GM21576 (cell line): ENCODE measurements at regions not wholly inside any gene's neighbourhood (a gene's known extent, or its start where the extent isn't known, plus 50 kb on each side); places are given as distances from the start of the nearest gene placed in this dataset.

Experiments used
- ATAC-seq: cut with Tn5 transposase; IDR thresholded peaks from one replicate; pipeline ENCODE4 v1.9.1; 2021; ENCODE audit warnings: mild to moderate bottlenecking, moderate library complexity; ENCODE audit not compliant: unreplicated experiment

DNA sequence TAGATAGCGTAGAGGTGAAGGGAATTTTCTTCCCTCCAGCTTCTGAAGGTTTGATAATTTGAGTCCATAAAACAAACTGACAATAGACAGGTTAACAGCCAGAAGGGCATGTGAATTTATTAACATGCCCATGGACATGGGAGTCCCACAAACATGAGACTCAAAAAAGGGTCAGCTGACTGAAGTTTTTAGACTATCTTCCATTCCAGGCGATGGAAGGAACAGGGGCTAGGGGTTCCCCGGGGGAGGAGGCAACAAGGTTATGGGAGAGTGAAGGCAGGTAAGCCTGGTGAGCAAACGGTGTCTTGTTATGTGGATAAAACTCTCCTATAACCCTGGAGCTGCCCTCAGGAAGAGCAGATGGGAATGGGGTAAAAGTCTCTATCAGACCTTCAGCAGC is 81.5 kb upstream of the SORBS2 start:
- no peak for ATAC-seq

DNA sequence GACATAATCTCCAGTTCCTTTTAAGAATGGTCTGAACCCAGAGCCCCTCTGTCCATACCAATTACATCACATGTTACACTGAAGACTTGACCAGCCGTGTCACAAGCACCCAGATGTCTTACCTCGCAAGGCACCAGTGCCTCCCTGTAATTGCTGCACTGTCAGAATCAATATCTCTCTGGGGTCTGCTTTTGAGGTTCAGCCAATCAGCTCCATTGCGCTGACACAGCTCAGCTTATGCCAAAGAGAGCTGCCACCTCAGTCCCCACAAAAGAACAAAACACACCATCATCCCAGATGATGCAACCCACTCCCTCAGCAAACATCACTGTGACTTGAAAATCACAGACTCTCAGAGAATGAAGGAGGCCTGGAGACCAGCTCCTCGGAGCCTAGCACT is 82.5 kb upstream of the SORBS2 start:
- ATAC-seq, result no peak

GRCh38 chr4:185895351-185895750 is 83.4 kb upstream of the SORBS2 start:
- ATAC-seq, result no peak

DNA sequence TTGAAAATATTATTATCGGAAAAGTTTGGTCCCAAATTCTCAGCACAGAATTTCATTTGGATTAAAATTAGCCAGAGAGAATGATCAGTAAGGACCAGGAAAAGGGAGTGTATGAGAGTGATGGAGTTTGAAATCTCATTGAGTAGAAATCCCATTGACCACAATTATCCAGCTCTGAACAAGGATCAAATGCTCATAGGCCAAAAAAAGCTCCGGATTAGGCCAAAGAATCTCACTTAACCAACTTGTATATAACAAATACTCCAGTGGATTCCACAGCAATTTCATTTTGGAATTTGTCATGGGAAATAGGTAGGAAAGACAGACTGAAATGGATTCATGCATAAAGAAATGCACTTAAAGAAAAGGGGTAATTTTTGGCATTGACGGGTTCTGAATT is 83.9 kb upstream of the SORBS2 start:
- no peak for ATAC-seq

DNA sequence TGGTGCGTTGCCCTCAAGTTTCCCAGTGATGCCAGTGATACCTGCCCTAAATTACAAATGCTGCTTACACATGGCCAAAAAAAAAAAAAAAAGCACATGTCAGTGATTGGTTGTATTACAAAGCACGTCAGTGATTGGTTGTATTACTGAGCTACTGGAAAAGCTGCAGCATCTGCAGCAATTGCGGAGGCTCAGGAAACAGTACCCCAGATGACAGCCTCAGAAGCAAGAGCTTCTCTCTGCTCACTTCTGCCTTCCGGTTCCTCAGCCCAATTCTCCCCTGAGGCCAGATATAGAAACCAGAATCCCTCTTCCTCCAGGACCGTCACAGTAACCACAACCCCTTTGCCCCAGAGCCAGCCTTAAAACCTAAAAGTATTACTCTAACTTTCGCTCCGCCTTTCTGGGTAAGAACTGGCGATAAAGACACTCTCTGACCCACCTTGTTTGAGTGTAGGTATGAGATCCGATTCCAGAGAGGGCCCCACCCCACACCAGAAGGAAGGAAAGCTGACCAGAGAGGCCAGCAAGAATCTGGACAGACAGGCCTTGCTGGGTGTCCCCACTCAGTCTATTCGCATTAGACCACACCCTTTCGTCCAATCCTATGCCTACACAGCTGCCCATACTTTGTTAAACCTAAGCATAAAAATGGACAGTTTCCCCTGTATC is 85.0 kb upstream of the SORBS2 start:
- peak; percentile 69 for ATAC-seq

DNA sequence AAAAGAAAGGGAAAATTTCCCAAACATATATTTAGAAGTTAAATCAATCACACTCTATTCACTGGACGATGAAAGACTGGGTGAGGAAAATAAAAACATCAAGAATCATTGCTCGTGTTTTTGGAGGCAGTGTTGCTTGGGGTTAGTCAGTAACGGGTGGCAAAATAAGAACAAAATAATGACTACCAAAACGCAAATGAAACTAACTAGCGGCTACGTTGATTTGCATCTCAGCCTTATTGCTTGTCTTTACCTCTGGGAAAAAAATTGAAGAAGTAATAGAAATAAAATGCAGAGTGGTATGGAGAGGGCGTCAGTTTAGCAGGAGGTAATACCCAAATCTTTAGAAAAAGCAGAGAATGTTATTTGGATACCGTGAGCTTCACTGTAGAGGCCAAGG is 86.4 kb upstream of the SORBS2 start:
- ATAC-seq, result no peak

GRCh38 chr4:185899833-185900232 is 87.8 kb upstream of the SORBS2 start:
- ATAC-seq, result no peak

DNA sequence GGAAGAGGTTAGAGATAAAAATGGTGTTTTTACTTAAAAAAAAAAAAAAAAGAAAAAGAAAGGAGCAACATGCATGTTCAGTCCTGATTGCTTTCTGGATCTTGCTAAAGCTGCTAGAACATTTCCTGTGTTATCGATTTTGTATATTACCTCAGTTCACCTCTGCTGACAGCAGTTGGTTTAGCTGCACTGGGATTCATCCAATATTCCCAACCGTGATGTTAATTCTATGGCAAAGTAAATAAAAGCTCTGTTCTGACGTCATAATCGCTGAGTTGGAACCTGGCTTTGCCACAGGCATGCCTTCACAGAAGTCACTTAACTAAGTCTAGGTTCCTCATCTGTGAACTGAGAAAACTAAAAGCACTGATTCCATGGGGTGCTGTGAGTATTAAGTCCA is 90.7 kb upstream of the SORBS2 start:
- ATAC-seq, result no peak

DNA sequence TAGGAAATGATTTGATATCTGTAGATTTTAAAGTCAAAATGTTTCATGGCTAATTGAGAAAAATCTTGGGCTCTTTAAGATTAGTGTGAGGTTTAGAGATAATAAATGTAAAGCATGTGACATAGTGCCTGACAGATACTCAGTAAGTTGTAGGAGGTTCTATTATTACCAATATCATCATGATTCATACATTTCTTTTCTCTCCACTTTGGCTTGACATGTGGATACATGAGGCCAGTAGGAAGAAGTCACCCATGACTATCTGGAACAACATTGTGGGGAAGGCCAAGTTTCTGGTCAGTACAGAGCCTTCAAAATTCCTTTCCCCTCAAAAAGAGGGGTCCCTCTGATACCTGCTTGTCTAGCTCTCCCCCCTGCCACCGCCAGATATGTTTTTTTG is 91.2 kb upstream of the SORBS2 start:
- no peak for ATAC-seq

GRCh38 chr4:185904381-185904780 is 92.4 kb upstream of the SORBS2 start:
- no peak for ATAC-seq

DNA sequence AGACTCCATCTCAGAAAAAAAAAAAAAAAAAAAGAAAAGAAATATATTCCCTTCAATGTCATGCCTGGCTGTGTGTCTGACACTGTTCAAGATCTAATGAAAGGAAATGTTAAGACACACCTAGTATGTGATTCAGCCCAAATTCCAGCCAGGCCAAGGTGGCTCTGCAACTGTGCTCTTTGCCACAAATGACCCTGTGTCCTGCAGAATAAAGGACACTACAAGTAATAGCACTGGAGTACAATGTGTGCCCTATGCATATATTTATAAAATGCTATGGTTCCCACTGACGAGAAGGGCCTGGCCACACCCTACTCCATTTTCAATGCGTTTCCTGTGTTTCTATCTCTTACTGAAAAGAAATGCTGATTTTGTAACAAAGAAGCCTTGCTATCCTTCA is 98.0 kb upstream of the SORBS2 start:
- no peak for ATAC-seq

- no peak for ATAC-seq
Observed at GRCh38 chr4:185911556-185912064, 99.6 kb upstream of the SORBS2 start.

DNA sequence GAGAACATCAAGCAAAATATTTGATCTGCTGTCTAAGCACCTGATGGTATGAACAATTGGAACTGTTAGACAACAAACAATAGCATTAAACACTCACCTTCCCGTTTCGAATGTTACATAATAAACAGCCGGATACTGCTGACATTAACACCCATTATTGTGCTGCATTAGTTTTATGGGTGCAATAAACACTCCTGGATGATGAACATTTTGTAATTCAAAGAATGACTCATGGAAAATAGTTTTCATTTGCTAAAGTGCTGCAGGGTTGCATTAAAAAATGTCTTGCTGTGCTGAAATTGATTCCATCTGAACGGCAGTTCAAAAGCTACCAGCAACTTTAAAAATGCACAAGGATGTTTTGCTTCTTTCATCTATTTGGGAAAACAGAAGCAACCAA is 100.8 kb upstream of the SORBS2 start:
- no peak for ATAC-seq

GRCh38 chr4:185914583-185915199 is 102.7 kb upstream of the SORBS2 start:
- ATAC-seq, result no peak

DNA sequence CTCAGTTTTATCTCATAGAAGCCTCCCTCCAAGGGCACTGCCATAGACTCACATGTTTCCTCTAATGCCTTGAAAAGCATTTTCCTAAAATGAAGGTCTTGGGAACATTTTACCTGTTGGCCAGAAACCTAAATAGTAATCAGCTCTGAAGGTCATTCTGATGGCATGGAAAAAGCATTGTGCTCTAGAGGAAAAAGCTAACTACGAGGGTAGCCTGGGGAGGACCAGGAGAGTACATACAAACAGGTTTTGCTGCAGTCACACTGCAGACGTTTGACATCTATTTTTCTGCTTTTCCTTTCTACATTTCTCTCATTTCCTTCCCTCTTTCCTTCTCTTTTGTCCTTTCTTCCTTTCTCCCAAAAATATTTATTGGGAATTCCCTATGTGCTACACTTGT is 103.3 kb upstream of the SORBS2 start:
- no peak for ATAC-seq

GRCh38 chr4:185915817-185916216 is 103.8 kb upstream of the SORBS2 start:
- no peak for ATAC-seq

- ATAC-seq, result no peak
Observed at GRCh38 chr4:185916231-185916630, 104.2 kb upstream of the SORBS2 start.

GRCh38 chr4:185916683-185917082 is 104.7 kb upstream of the SORBS2 start:
- ATAC-seq, result no peak

DNA sequence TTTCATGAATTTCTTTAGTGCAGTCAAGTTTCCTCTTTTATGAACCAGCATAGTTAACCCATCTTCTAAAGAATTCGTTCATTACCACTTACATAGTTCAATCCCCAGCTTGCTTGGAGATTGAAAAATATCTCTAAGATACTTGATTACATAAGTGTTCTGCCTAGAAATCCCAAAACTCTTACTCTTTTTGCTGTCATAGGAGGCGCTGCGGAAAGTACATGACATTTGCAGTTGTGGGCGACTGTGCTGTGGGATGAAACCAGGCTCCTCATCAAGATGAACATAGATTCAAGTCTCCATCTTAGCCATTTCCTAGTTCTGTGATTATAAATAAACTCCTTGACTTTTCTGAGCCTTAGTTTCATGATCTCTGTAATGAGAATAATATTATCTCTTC is 107.1 kb upstream of the SORBS2 start:
- ATAC-seq, result no peak

- ATAC-seq, result no peak
Observed at GRCh38 chr4:185920171-185920570, 108.2 kb upstream of the SORBS2 start.

GRCh38 chr4:185920691-185921260 is 108.8 kb upstream of the SORBS2 start:
- ATAC-seq, result no peak
